Nephron (organoid): ENCODE measurements at regions not wholly inside any gene's neighbourhood (a gene's known extent, or its start where the extent isn't known, plus 50 kb on each side); places are given as distances from the start of the nearest gene placed in this dataset.

Source experiments
- H3K27ac Mint-ChIP-seq, 3 experiments: 2 replicates each; pipeline ENCODE4 v1.8.0; 2020; ENCODE audit warnings: mixed read lengths in 3 of 3, mild to moderate bottlenecking in 2 of 3, moderate library complexity in 1 of 3
- H3K27me3 Mint-ChIP-seq: 2 replicates; pipeline ENCODE4 v1.8.0; 2021; ENCODE audit warnings: low read depth, mild to moderate bottlenecking, moderate library complexity, mixed read lengths
- H3K36me3 Mint-ChIP-seq: 2 replicates; pipeline ENCODE4 v1.8.0; 2020; ENCODE audit warnings: low read depth, mixed read lengths
- H3K4me1 Mint-ChIP-seq: 2 replicates; pipeline ENCODE4 v1.8.0; 2020; ENCODE audit warnings: mixed read lengths
- H3K4me3 Mint-ChIP-seq, 3 experiments: 2 replicates each; pipeline ENCODE4 v1.8.0; 2020; ENCODE audit warnings: mild to moderate bottlenecking in 3 of 3, mixed read lengths in 3 of 3, moderate library complexity in 2 of 3
- H3K9me3 Mint-ChIP-seq: 2 replicates; pipeline ENCODE4 v1.8.0; 2020; ENCODE audit warnings: mixed read lengths
- CTCF ChIP-seq, 3 experiments: fragments of 200-600 bp; sonication (generic); IDR thresholded peaks; one replicate each; pipeline ENCODE4 v1.5.0; 2021; ENCODE audit warnings: antibody characterized with exemption in 3 of 3; ENCODE audit not compliant: unreplicated experiment in 3 of 3

- no peak overlapping the region for H3K27ac Mint-ChIP-seq
- H3K4me1 Mint-ChIP-seq: no peaks in the 10 kb centered on the region
- no peaks in the 10 kb centered on the region for H3K27me3 Mint-ChIP-seq
- H3K9me3 Mint-ChIP-seq: peaks cover 19% of the 10 kb centered on the region
- no peak overlapping the region for H3K4me3 Mint-ChIP-seq
- H3K36me3 Mint-ChIP-seq: no peaks in the 10 kb centered on the region
- no peak for TF ChIP-seq CTCF (IDR thresholded peaks at IDR 0.05; ENCODE audit: unreplicated experiment in 3 of 3)
These were observed 196.1 kb downstream of the PDCD6IP start for GRCh38 chr3:33994568-33994967.

DNA sequence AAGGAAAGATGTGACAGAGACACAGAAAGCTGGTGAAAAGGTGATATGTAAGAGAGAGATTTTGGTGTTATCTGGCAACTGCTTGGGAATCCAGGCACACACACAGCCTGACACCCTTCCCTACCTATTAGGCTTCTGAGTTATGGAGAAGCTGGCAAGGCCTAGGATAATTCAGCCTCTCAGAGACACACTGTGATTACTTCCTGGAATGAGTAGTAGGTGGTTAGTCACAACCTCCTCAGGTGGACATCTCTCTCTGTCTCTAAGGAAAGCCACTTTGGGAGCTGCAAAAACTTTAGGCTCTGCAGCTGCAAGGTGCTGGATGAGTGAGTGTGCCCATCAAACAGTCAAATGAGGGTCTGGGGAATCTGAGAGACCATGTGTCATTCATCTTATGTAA lies 201.9 kb downstream of the PDCD6IP start:
- Mint-ChIP-seq H3K27me3 (peaks cover 5% of the 10 kb centered on the region), H3K27ac (no peak overlapping the region), H3K4me1 (no peaks in the 10 kb centered on the region), H3K36me3 (no peaks in the 10 kb centered on the region), H3K9me3 (peaks cover 9% of the 10 kb centered on the region), H3K4me3 (no peak overlapping the region)
- TF ChIP-seq CTCF (IDR thresholded peaks at IDR 0.05; ENCODE audit: unreplicated experiment in 3 of 3): no peak

DNA sequence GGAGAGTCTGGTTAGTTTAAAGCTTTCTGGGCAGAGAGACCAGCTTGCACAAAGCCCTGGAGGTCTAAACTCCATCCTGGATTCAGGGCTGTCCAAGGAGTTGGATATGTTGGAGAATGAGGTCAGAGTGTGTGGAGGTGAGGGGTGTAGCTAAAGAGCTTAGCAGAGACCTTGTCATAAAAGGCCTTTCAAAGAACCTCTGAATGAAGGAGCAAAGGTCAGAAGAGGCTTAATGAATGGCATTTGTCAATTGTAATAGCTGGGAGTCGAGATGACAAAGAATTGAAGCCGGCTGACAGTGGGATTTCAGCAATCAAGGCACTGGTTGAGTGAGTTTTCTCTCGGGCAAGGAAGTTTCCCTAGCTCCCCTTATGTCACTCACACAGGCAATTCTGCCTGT lies 202.6 kb downstream of the PDCD6IP start:
- no peak for TF ChIP-seq CTCF (IDR thresholded peaks at IDR 0.05; ENCODE audit: unreplicated experiment in 3 of 3)
- no peak overlapping the region for H3K4me3 Mint-ChIP-seq

GRCh38 chr3:34001990-34002389 lies 203.6 kb downstream of the PDCD6IP start:
- Mint-ChIP-seq H3K4me1 (no peaks in the 10 kb centered on the region), H3K9me3 (no peaks in the 10 kb centered on the region), H3K4me3 (no peak overlapping the region), H3K27me3 (peaks cover 5% of the 10 kb centered on the region), H3K36me3 (no peaks in the 10 kb centered on the region), H3K27ac (no peak overlapping the region)
- TF ChIP-seq CTCF (IDR thresholded peaks at IDR 0.05; ENCODE audit: unreplicated experiment in 3 of 3): no peak

More for the DNA sequence above, 202.6 kb downstream of the PDCD6IP start:
- Mint-ChIP-seq H3K27me3 (peaks cover 5% of the 10 kb centered on the region), H3K9me3 (peaks cover 8% of the 10 kb centered on the region), H3K4me1 (no peaks in the 10 kb centered on the region), H3K27ac (no peak overlapping the region), H3K36me3 (no peaks in the 10 kb centered on the region)

DNA sequence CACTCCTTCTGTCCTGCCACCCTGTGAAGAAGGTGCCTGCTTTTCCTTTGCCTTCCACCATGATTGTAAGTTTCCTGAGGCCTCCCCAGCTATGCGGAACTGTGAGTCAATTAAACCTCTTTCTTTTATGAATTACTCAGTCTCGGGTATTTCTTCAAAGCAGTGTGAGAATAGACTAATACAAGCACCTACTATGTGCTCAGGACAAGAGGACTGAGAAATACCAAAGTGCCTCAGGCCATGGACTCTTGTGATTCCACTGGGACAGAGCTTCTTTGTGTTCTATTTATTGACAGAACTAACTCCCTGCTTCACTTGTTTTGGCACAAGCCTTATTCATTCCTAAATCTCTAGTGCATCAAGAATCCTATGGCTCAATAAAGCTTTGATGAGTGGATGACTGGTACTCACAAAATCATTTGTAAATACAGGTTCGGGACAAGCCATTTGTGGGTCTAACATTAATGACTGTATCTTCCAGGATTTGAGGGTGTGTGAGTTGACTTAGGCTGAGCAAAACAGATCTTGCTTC lies 204.2 kb downstream of the PDCD6IP start:
- H3K4me3 Mint-ChIP-seq: no peak overlapping the region
- no peaks in the 10 kb centered on the region for H3K9me3 Mint-ChIP-seq
- peaks cover 5% of the 10 kb centered on the region for H3K27me3 Mint-ChIP-seq
- no peaks in the 10 kb centered on the region for H3K4me1 Mint-ChIP-seq
- no peak for TF ChIP-seq CTCF (IDR thresholded peaks at IDR 0.05; ENCODE audit: unreplicated experiment in 3 of 3)
- no peaks in the 10 kb centered on the region for H3K36me3 Mint-ChIP-seq
- H3K27ac Mint-ChIP-seq: no peak overlapping the region

- Mint-ChIP-seq H3K27ac (no peak overlapping the region), H3K9me3 (no peaks in the 10 kb centered on the region), H3K4me1 (peaks cover 5% of the 10 kb centered on the region), H3K36me3 (no peaks in the 10 kb centered on the region), H3K4me3 (no peak overlapping the region), H3K27me3 (peaks cover 5% of the 10 kb centered on the region)
- TF ChIP-seq CTCF (IDR thresholded peaks at IDR 0.05; ENCODE audit: unreplicated experiment in 3 of 3): no peak
These were observed 207.5 kb downstream of the PDCD6IP start for GRCh38 chr3:34005886-34006285.
